ENCODE measurements at regions not wholly inside any gene's neighbourhood (a gene's known extent, or its start where the extent isn't known, plus 50 kb on each side); places are given as distances from the start of the nearest gene placed in this dataset.

GRCh38 chr20:22438926-22439325 is 145.4 kb downstream of the FOXA2 start:
- no peak for TF ChIP-seq CTCF (IDR thresholded peaks at IDR 0.05; ENCODE audit: insufficient read depth, low read depth, low read length)
- no peak overlapping the region for H3K4me3 ChIP-seq (ENCODE audit: low read depth, low read length)
- no peaks in the 10 kb centered on the region for H3K27me3 ChIP-seq (ENCODE audit: control insufficient read depth, insufficient read depth, low read length)
- no peak for DNase-seq (ENCODE audit: low read depth)
- no peaks in the 10 kb centered on the region for H3K36me3 ChIP-seq (ENCODE audit: control insufficient read depth, insufficient read depth, low read length)
- CTCF ChIA-PET = no interaction called here
- POLR2A ChIA-PET = no interaction called here

- no peak for DNase-seq (ENCODE audit: low read depth)
- ChIA-PET CTCF (no interaction called here), POLR2A (no interaction called here)
- Histone ChIP-seq H3K36me3 (ENCODE audit: control insufficient read depth, insufficient read depth, low read length) (no peaks in the 10 kb centered on the region), H3K27me3 (ENCODE audit: control insufficient read depth, insufficient read depth, low read length) (no peaks in the 10 kb centered on the region), H3K4me3 (ENCODE audit: low read depth, low read length) (no peak overlapping the region)
- no peak for TF ChIP-seq CTCF (IDR thresholded peaks at IDR 0.05; ENCODE audit: insufficient read depth, low read depth, low read length)
Observed at GRCh38 chr20:22438346-22438745, 146.0 kb downstream of the FOXA2 start.

GRCh38 chr20:22437354-22437753 is 147.0 kb downstream of the FOXA2 start:
- Histone ChIP-seq H3K27me3 (ENCODE audit: control insufficient read depth, insufficient read depth, low read length) (no peaks in the 10 kb centered on the region), H3K4me3 (ENCODE audit: low read depth, low read length) (no peak overlapping the region), H3K36me3 (ENCODE audit: control insufficient read depth, insufficient read depth, low read length) (no peaks in the 10 kb centered on the region)
- no peak for TF ChIP-seq CTCF (IDR thresholded peaks at IDR 0.05; ENCODE audit: insufficient read depth, low read depth, low read length)
- DNase-seq (ENCODE audit: low read depth) = no peak
- ChIA-PET CTCF (interaction anchor here (0.6 kb wide), 1 partner anchor 499 kb away, joined by 3 read pairs; no protein-coding TSS in a partner anchor), POLR2A (no interaction called here)

- no peak for TF ChIP-seq CTCF (IDR thresholded peaks at IDR 0.05; ENCODE audit: insufficient read depth, low read depth, low read length)
- DNase-seq (ENCODE audit: low read depth) = no peak
- no peaks in the 10 kb centered on the region for H3K27me3 ChIP-seq (ENCODE audit: control insufficient read depth, insufficient read depth, low read length)
- H3K36me3 ChIP-seq (ENCODE audit: control insufficient read depth, insufficient read depth, low read length) = no peaks in the 10 kb centered on the region
- ChIA-PET CTCF (no interaction called here), POLR2A (no interaction called here)
- H3K4me3 ChIP-seq (ENCODE audit: low read depth, low read length) = no peak overlapping the region
Observed at GRCh38 chr20:22431419-22431818, 153.0 kb downstream of the FOXA2 start.

- no peak for DNase-seq (ENCODE audit: low read depth)
- no peak for TF ChIP-seq CTCF (IDR thresholded peaks at IDR 0.05; ENCODE audit: insufficient read depth, low read depth, low read length)
- H3K36me3 ChIP-seq (ENCODE audit: control insufficient read depth, insufficient read depth, low read length) = no peaks in the 10 kb centered on the region
- ChIA-PET CTCF (no interaction called here), POLR2A (no interaction called here)
- no peak overlapping the region for H3K4me3 ChIP-seq (ENCODE audit: low read depth, low read length)
- no peaks in the 10 kb centered on the region for H3K27me3 ChIP-seq (ENCODE audit: control insufficient read depth, insufficient read depth, low read length)
Observed at GRCh38 chr20:22430746-22431168, 153.6 kb downstream of the FOXA2 start.

All from BJ (cell line).